GM21390 (cell line): ENCODE measurements at regions not wholly inside any gene's neighbourhood (a gene's known extent, or its start where the extent isn't known, plus 50 kb on each side); places are given as distances from the start of the nearest gene placed in this dataset.
"Not testable (repeated sequence)": the region's sequence is repeated elsewhere in the genome, so short reads cannot be mapped to it uniquely, and the experiment has no call there.

Experiments used
- ATAC-seq: cut with Tn5 transposase; IDR thresholded peaks from one replicate; pipeline ENCODE4 v1.9.1; 2021; ENCODE audit not compliant: unreplicated experiment

GRCh38 chr1:58931024-58931423 is 147.2 kb upstream of the JUN start:
- ATAC-seq, result no peak

GRCh38 chr1:58931756-58932155 is 147.9 kb upstream of the JUN start:
- no peak for ATAC-seq

- ATAC-seq, result no peak
Observed at GRCh38 chr1:58932859-58933598, 149.2 kb upstream of the JUN start.

GRCh38 chr1:58933599-58933926 is 149.7 kb upstream of the JUN start:
- no peak for ATAC-seq

GRCh38 chr1:58934706-58935105 is 150.9 kb upstream of the JUN start:
- no peak for ATAC-seq

- no peak for ATAC-seq
Observed at GRCh38 chr1:58936973-58937372, 153.1 kb upstream of the JUN start.

GRCh38 chr1:58939146-58939545 is 155.3 kb upstream of the JUN start:
- no peak for ATAC-seq

GRCh38 chr1:58939666-58940370 is 156.0 kb upstream of the JUN start:
- no peak for ATAC-seq

GRCh38 chr1:58941471-58942289 is 157.8 kb upstream of the JUN start:
- ATAC-seq, result no peak

GRCh38 chr1:58942759-58943191 is 158.9 kb upstream of the JUN start:
- no peak for ATAC-seq

GRCh38 chr1:58943776-58944175 is 159.9 kb upstream of the JUN start:
- no peak for ATAC-seq

GRCh38 chr1:58944439-58944838 is 160.6 kb upstream of the JUN start:
- no peak for ATAC-seq

GRCh38 chr1:58946390-58946789 is 162.5 kb upstream of the JUN start:
- ATAC-seq, result no peak

- ATAC-seq, result no peak
Observed at GRCh38 chr1:58948671-58949070, 164.8 kb upstream of the JUN start.

- no peak for ATAC-seq
Observed at GRCh38 chr1:58949551-58950220, 165.8 kb upstream of the JUN start.

GRCh38 chr1:58950897-58951296 is 167.1 kb upstream of the JUN start:
- no peak for ATAC-seq

GRCh38 chr1:58953951-58954350 is 170.1 kb upstream of the JUN start:
- not testable (repeated sequence) for ATAC-seq

- not testable (repeated sequence) for ATAC-seq
Observed at GRCh38 chr1:58963287-58963686, 179.4 kb upstream of the JUN start.

GRCh38 chr1:58964428-58964827 is 180.6 kb upstream of the JUN start:
- ATAC-seq, result no peak

GRCh38 chr1:58964880-58965279 is 181.0 kb upstream of the JUN start:
- ATAC-seq, result no peak
